ENCODE measurements at regions not wholly inside any gene's neighbourhood (a gene's known extent, or its start where the extent isn't known, plus 50 kb on each side); places are given as distances from the start of the nearest gene placed in this dataset.
"Not testable (repeated sequence)": the region's sequence is repeated elsewhere in the genome, so short reads cannot be mapped to it uniquely, and the experiment has no call there.

- not testable (repeated sequence) for DNase-seq (ENCODE audit: low read depth in 3 of 3)
These were observed 72.8 kb upstream of the NECTIN3 start for GRCh38 chr3:110998766-110999165.

GRCh38 chr3:111006485-111006884 lies 65.1 kb upstream of the NECTIN3 start:
- not testable (repeated sequence) for DNase-seq (ENCODE audit: low read depth in 3 of 3)

- no peak for DNase-seq (ENCODE audit: low read depth in 3 of 3)
These were observed 59.0 kb upstream of the NECTIN3 start for GRCh38 chr3:111012388-111013248.
